Lower lobe of right lung (tissue), 2 donors: ENCODE measurements at regions not wholly inside any gene's neighbourhood (a gene's known extent, or its start where the extent isn't known, plus 50 kb on each side); places are given as distances from the start of the nearest gene placed in this dataset.

Source experiments
- ATAC-seq, 2 donors: fragments of 200-7000 bp; cut with Tn5 transposase; one replicate each; pipeline ENCODE4 v1.9.1; 2020 to 2022; ENCODE audit warnings: mild to moderate bottlenecking in 2 of 2, moderate library complexity in 2 of 2
- DNase-seq: peaks from one replicate; pipeline ENCODE4 v3.0.0-alpha.2; 2020
- H3K27ac ChIP-seq: fragments of 200-600 bp; one replicate; pipeline ENCODE4 v1.8.0; 2022
- H3K27me3 ChIP-seq: fragments of 200-600 bp; one replicate; pipeline ENCODE4 v1.8.0; 2022; ENCODE audit warnings: low read depth
- H3K36me3 ChIP-seq: fragments of 200-600 bp; one replicate; pipeline ENCODE4 v1.8.0; 2022; ENCODE audit warnings: mild to moderate bottlenecking
- H3K4me1 ChIP-seq: fragments of 200-600 bp; one replicate; pipeline ENCODE4 v1.8.0; 2022
- H3K4me3 ChIP-seq: fragments of 200-600 bp; one replicate; pipeline ENCODE4 v1.8.0; 2022; ENCODE audit warnings: mild to moderate bottlenecking
- H3K9me3 ChIP-seq: fragments of 200-600 bp; one replicate; pipeline ENCODE4 v1.8.0; 2022
- CTCF ChIP-seq: fragments of 200-600 bp; IDR thresholded peaks from one replicate; pipeline ENCODE4 v1.8.0; 2022; ENCODE audit warnings: antibody characterized with exemption, mild to moderate bottlenecking
- intact Hi-C: fragments of 100-400 bp; cut with DNase I; formaldehyde crosslinking; loops from one replicate; pipeline ENCODE4 v1.11.0; 2022
- donor health status: DM: no; HTN: yes; CAD: no; lungs with severe emphysema.

GRCh38 chr13:33913829-33914228, 95.9 kb downstream of the RFC3 start:
- DNase-seq (no peak), ATAC-seq (no peak)
- intact Hi-C loops, result no loop called here
- Histone ChIP-seq H3K36me3 (no peaks in the 10 kb centered on the region), H3K27ac (no peak overlapping the region), H3K27me3 (no peaks in the 10 kb centered on the region), H3K4me3 (no peak overlapping the region), H3K9me3 (no peaks in the 10 kb centered on the region), H3K4me1 (no peaks in the 10 kb centered on the region)
- TF ChIP-seq CTCF, result no peak

GRCh38 chr13:33917190-33917589, 99.2 kb downstream of the RFC3 start:
- ATAC-seq (no peak), DNase-seq (no peak)
- H3K9me3 ChIP-seq, result no peaks in the 10 kb centered on the region
- no peaks in the 10 kb centered on the region for H3K36me3 ChIP-seq
- H3K4me3 ChIP-seq, result no peak overlapping the region
- intact Hi-C loops, result no loop called here
- no peak overlapping the region for H3K27ac ChIP-seq
- H3K4me1 ChIP-seq, result no peaks in the 10 kb centered on the region
- TF ChIP-seq CTCF, result no peak
- no peaks in the 10 kb centered on the region for H3K27me3 ChIP-seq

- ATAC-seq, result no peak
Observed at GRCh38 chr13:33918199-33918932, 100.4 kb downstream of the RFC3 start.

GRCh38 chr13:33919120-33919519, 101.2 kb downstream of the RFC3 start:
- H3K4me3 ChIP-seq, result no peak overlapping the region
- H3K27me3 ChIP-seq, result no peaks in the 10 kb centered on the region
- no peak for TF ChIP-seq CTCF
- intact Hi-C loops, result no loop called here
- no peaks in the 10 kb centered on the region for H3K36me3 ChIP-seq
- no peaks in the 10 kb centered on the region for H3K4me1 ChIP-seq
- H3K27ac ChIP-seq, result no peak overlapping the region
- no peaks in the 10 kb centered on the region for H3K9me3 ChIP-seq
- DNase-seq, result no peak
- no peak for ATAC-seq

More at GRCh38 chr13:33918199-33918932, 100.4 kb downstream of the RFC3 start:
- Histone ChIP-seq H3K36me3 (no peaks in the 10 kb centered on the region), H3K27me3 (no peaks in the 10 kb centered on the region), H3K4me3 (no peak overlapping the region), H3K4me1 (no peaks in the 10 kb centered on the region), H3K27ac (no peak overlapping the region), H3K9me3 (no peaks in the 10 kb centered on the region)
- intact Hi-C loops, result no loop called here
- no peak for TF ChIP-seq CTCF
- no peak for DNase-seq

GRCh38 chr13:33925563-33925962, 107.6 kb downstream of the RFC3 start:
- Histone ChIP-seq H3K36me3 (no peaks in the 10 kb centered on the region), H3K27ac (no peak overlapping the region), H3K4me1 (no peaks in the 10 kb centered on the region), H3K9me3 (no peaks in the 10 kb centered on the region), H3K27me3 (no peaks in the 10 kb centered on the region), H3K4me3 (no peak overlapping the region)
- intact Hi-C loops, result no loop called here
- DNase-seq (no peak), ATAC-seq (no peak)
- no peak for TF ChIP-seq CTCF
